ENCODE measurements at regions not wholly inside any gene's neighbourhood (a gene's known extent, or its start where the extent isn't known, plus 50 kb on each side); places are given as distances from the start of the nearest gene placed in this dataset.

DNA sequence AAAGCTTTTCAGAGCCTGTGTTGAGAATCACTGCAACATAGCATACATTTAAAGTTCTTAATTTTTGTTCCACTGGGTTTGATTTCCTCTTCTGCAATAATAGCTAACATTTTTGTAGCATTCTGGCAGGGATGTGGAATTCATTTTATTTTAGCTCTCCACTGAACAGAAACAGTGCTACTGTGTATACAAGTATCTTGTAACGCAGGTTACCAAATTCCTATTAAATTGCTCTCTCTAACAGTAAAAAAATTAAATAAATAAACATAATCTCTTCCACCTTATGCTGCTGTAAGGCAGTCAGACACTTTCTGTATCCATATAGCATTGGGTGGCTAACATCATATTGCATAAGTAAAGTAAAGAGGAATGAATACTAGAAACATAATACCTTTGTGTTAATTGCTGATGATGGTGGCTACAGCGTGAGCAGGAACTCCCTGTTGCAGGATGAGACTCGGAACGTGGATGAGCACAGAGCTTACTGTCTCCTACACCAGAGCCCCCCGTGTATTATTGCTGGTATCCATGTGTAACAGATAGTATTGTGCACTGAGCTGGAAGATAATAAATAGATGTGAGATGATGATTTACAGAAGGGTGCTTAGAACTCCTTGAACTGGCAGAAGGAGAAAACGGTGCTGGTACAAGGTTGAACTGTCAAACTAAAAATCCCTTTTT lies 276.9 kb upstream of the SNX7 start:
- no peaks in the 10 kb centered on the region for H4K20me1 ChIP-seq (ENCODE audit: insufficient read depth)
- no peaks in the 10 kb centered on the region for H3K9me2 ChIP-seq
- H2AFZ ChIP-seq (ENCODE audit: low read depth), result peak overlapping the region; percentile 48; the same call in 1 of the 2 replicates
- H3K4me3 ChIP-seq (ENCODE audit: low read depth in 2 of 2, low read length in 1 of 2), result no peak overlapping the region
- peaks cover 10% of the 10 kb centered on the region for H3F3A ChIP-seq (replicated peaks; ENCODE audit: insufficient read depth)
- H3K36me3 ChIP-seq (replicated peaks in 1 of 2; ENCODE audit: control insufficient read depth in 1 of 2, insufficient read depth in 2 of 2, low read length in 1 of 2), result no peaks in the 10 kb centered on the region
- WGBS (ENCODE audit: low lambda C conversion rate), result 88% methylated on average over 6 of the region's 6 CpGs
- CTCF ChIA-PET, result no interaction called here
- no peak overlapping the region for H3K4me2 ChIP-seq
- H3K27ac ChIP-seq (ENCODE audit: low read depth in 2 of 2, low read length in 1 of 2), result no peak overlapping the region; a peak in 1 of 4 replicates
- H3K79me2 ChIP-seq (ENCODE audit: insufficient read depth), result no peaks in the 10 kb centered on the region
- DNase-seq, result no peak
- no peaks in the 10 kb centered on the region for H3K27me3 ChIP-seq (ENCODE audit: insufficient read depth)
- peaks cover 18 to 42% of the 10 kb centered on the region in 2 experiments for H3K4me1 ChIP-seq (ENCODE audit: control insufficient read depth in 1 of 2, insufficient read depth in 2 of 2, low read depth in 1 of 2, low read length in 1 of 2)
- H3K9ac ChIP-seq, result no peak overlapping the region
- TF ChIP-seq CHD2 (IDR thresholded peaks at IDR 0.05; ENCODE audit: low read length, partially characterized antibody) (no peak), TEAD4 (IDR thresholded peaks at IDR 0.05; ENCODE audit: borderline replicate concordance, insufficient read depth) (no peak), SMC3 (IDR thresholded peaks at IDR 0.05; ENCODE audit: low read depth, low read length) (no peak)
- TF ChIP-seq, protein P1, sequence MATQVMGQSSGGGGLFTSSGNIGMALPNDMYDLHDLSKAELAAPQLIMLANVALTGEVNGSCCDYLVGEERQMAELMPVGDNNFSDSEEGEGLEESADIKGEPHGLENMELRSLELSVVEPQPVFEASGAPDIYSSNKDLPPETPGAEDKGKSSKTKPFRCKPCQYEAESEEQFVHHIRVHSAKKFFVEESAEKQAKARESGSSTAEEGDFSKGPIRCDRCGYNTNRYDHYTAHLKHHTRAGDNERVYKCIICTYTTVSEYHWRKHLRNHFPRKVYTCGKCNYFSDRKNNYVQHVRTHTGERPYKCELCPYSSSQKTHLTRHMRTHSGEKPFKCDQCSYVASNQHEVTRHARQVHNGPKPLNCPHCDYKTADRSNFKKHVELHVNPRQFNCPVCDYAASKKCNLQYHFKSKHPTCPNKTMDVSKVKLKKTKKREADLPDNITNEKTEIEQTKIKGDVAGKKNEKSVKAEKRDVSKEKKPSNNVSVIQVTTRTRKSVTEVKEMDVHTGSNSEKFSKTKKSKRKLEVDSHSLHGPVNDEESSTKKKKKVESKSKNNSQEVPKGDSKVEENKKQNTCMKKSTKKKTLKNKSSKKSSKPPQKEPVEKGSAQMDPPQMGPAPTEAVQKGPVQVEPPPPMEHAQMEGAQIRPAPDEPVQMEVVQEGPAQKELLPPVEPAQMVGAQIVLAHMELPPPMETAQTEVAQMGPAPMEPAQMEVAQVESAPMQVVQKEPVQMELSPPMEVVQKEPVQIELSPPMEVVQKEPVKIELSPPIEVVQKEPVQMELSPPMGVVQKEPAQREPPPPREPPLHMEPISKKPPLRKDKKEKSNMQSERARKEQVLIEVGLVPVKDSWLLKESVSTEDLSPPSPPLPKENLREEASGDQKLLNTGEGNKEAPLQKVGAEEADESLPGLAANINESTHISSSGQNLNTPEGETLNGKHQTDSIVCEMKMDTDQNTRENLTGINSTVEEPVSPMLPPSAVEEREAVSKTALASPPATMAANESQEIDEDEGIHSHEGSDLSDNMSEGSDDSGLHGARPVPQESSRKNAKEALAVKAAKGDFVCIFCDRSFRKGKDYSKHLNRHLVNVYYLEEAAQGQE (IDR thresholded peaks at IDR 0.05; ENCODE audit: low read depth, low read length), result no peak
- TF ChIP-seq, protein P2, sequence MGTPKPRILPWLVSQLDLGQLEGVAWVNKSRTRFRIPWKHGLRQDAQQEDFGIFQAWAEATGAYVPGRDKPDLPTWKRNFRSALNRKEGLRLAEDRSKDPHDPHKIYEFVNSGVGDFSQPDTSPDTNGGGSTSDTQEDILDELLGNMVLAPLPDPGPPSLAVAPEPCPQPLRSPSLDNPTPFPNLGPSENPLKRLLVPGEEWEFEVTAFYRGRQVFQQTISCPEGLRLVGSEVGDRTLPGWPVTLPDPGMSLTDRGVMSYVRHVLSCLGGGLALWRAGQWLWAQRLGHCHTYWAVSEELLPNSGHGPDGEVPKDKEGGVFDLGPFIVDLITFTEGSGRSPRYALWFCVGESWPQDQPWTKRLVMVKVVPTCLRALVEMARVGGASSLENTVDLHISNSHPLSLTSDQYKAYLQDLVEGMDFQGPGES (IDR thresholded peaks at IDR 0.05; ENCODE audit: low read depth, low read length), result no peak
- H3K9me3 ChIP-seq, result no peaks in the 10 kb centered on the region
- POLR2A ChIA-PET, result interaction anchor here (0.6 kb wide), 1 partner anchor 376 kb away, joined by 3 read pairs; no protein-coding TSS in a partner anchor

DNA sequence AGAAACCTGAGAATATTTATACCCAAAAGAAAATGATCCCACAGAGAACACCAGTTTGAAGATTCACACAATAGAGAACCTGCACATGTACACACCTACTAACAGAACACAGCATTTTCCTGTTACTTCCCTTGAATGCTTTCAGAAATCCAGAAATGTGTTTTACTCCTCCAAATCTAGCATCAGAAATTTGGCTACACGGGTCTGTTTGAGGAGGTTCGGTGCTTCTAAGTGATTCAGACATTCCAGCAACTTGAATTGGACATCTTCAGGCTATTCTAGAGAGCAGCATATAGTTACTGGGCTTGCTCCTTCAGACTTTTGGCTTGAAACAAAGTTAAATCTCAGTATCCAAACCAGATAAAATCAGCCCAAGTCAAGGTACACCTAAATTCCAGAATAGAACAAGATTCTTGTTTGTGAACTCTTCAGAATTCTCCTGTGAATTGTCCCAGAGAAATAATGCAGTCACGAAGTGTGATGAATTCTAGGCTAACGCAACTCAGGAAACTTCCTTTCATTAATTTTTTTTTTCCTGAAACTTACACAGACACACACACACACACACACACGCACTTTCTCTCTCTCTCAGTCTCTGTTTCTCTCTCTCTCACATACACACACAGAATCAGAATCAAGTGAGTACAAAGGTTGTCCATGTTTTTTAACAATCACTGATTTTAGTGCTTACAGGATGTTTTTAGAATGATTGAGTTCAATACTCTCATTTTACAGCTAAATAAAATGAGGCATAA lies 278.4 kb upstream of the SNX7 start:
- no peak overlapping the region for H3K4me3 ChIP-seq (ENCODE audit: low read depth in 2 of 2, low read length in 1 of 2)
- no peak for DNase-seq
- no peaks in the 10 kb centered on the region for H3K9me2 ChIP-seq
- H3K27ac ChIP-seq (ENCODE audit: low read depth in 2 of 2, low read length in 1 of 2), result no peak overlapping the region
- H3K27me3 ChIP-seq (ENCODE audit: insufficient read depth), result no peaks in the 10 kb centered on the region
- no peaks in the 10 kb centered on the region for H3K9me3 ChIP-seq
- H3K9ac ChIP-seq, result no peak overlapping the region
- peaks cover 13 to 27% of the 10 kb centered on the region in 2 experiments; a peak in 3 of 4 replicates for H3K4me1 ChIP-seq (ENCODE audit: control insufficient read depth in 1 of 2, insufficient read depth in 2 of 2, low read depth in 1 of 2, low read length in 1 of 2)
- no peaks in the 10 kb centered on the region for H3K79me2 ChIP-seq (ENCODE audit: insufficient read depth)
- no peak overlapping the region for H3K4me2 ChIP-seq
- no peaks in the 10 kb centered on the region for H4K20me1 ChIP-seq (ENCODE audit: insufficient read depth)
- ChIA-PET POLR2A (no interaction called here), CTCF (no interaction called here)
- peaks cover 2% of the 10 kb centered on the region for H3F3A ChIP-seq (replicated peaks; ENCODE audit: insufficient read depth)
- H3K36me3 ChIP-seq (replicated peaks in 1 of 2; ENCODE audit: control insufficient read depth in 1 of 2, insufficient read depth in 2 of 2, low read length in 1 of 2), result no peaks in the 10 kb centered on the region
- WGBS (ENCODE audit: low lambda C conversion rate), result 80% methylated on average over 5 of the region's 5 CpGs
- peak overlapping the region; percentile 63 for H2AFZ ChIP-seq (ENCODE audit: low read depth)
- TF ChIP-seq, protein P3, sequence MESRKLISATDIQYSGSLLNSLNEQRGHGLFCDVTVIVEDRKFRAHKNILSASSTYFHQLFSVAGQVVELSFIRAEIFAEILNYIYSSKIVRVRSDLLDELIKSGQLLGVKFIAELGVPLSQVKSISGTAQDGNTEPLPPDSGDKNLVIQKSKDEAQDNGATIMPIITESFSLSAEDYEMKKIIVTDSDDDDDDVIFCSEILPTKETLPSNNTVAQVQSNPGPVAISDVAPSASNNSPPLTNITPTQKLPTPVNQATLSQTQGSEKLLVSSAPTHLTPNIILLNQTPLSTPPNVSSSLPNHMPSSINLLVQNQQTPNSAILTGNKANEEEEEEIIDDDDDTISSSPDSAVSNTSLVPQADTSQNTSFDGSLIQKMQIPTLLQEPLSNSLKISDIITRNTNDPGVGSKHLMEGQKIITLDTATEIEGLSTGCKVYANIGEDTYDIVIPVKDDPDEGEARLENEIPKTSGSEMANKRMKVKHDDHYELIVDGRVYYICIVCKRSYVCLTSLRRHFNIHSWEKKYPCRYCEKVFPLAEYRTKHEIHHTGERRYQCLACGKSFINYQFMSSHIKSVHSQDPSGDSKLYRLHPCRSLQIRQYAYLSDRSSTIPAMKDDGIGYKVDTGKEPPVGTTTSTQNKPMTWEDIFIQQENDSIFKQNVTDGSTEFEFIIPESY (IDR thresholded peaks at IDR 0.05; ENCODE audit: borderline replicate concordance, low read depth), result no peak
- TF ChIP-seq, protein P4, sequence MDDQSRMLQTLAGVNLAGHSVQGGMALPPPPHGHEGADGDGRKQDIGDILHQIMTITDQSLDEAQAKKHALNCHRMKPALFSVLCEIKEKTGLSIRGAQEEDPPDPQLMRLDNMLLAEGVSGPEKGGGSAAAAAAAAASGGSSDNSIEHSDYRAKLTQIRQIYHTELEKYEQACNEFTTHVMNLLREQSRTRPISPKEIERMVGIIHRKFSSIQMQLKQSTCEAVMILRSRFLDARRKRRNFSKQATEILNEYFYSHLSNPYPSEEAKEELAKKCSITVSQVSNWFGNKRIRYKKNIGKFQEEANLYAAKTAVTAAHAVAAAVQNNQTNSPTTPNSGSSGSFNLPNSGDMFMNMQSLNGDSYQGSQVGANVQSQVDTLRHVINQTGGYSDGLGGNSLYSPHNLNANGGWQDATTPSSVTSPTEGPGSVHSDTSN (IDR thresholded peaks at IDR 0.05), result no peak
- no peak for TF ChIP-seq GABPA (IDR thresholded peaks at IDR 0.05; ENCODE audit: low read depth)
- TF ChIP-seq, protein P5, sequence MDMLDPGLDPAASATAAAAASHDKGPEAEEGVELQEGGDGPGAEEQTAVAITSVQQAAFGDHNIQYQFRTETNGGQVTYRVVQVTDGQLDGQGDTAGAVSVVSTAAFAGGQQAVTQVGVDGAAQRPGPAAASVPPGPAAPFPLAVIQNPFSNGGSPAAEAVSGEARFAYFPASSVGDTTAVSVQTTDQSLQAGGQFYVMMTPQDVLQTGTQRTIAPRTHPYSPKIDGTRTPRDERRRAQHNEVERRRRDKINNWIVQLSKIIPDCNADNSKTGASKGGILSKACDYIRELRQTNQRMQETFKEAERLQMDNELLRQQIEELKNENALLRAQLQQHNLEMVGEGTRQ (IDR thresholded peaks at IDR 0.05; ENCODE audit: borderline replicate concordance, low read depth, low read length), result no peak
- no peak for TF ChIP-seq RXRA (IDR thresholded peaks at IDR 0.05; ENCODE audit: borderline replicate concordance, low read depth)
- no peak for TF ChIP-seq FOSL2 (IDR thresholded peaks at IDR 0.05; ENCODE audit: borderline replicate concordance, low read depth)
- no peak for TF ChIP-seq RFX5 (IDR thresholded peaks at IDR 0.05; ENCODE audit: low read length)
- no peak for TF ChIP-seq TAF1 (IDR thresholded peaks at IDR 0.05; ENCODE audit: borderline replicate concordance, low read depth, low read length)
- TF ChIP-seq, protein P2 (IDR thresholded peaks at IDR 0.05; ENCODE audit: low read depth, low read length), result no peak
- no peak for TF ChIP-seq RCOR1 (IDR thresholded peaks at IDR 0.05; ENCODE audit: low read length)
